ENCODE measurements at regions not wholly inside any gene's neighbourhood (a gene's known extent, or its start where the extent isn't known, plus 50 kb on each side); places are given as distances from the start of the nearest gene placed in this dataset.
"Not testable (repeated sequence)": the region's sequence is repeated elsewhere in the genome, so short reads cannot be mapped to it uniquely, and the experiment has no call there.

GRCh38 chr1:72438270-72438669 lies 155.9 kb upstream of the NEGR1 start:
- H3K4me3 ChIP-seq (ENCODE audit: low read depth, low read length) = no peak overlapping the region
- TF ChIP-seq, protein P1, sequence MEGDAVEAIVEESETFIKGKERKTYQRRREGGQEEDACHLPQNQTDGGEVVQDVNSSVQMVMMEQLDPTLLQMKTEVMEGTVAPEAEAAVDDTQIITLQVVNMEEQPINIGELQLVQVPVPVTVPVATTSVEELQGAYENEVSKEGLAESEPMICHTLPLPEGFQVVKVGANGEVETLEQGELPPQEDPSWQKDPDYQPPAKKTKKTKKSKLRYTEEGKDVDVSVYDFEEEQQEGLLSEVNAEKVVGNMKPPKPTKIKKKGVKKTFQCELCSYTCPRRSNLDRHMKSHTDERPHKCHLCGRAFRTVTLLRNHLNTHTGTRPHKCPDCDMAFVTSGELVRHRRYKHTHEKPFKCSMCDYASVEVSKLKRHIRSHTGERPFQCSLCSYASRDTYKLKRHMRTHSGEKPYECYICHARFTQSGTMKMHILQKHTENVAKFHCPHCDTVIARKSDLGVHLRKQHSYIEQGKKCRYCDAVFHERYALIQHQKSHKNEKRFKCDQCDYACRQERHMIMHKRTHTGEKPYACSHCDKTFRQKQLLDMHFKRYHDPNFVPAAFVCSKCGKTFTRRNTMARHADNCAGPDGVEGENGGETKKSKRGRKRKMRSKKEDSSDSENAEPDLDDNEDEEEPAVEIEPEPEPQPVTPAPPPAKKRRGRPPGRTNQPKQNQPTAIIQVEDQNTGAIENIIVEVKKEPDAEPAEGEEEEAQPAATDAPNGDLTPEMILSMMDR (IDR thresholded peaks at IDR 0.05; ENCODE audit: low read depth, low read length, missing control alignments) = no peak
- DNase-seq (ENCODE audit: low read depth) = no peak

- TF ChIP-seq, protein P1 (IDR thresholded peaks at IDR 0.05; ENCODE audit: low read depth, low read length, missing control alignments) = no peak
- no peak for DNase-seq (ENCODE audit: low read depth)
- no peak overlapping the region for H3K4me3 ChIP-seq (ENCODE audit: low read depth, low read length)
Measured at GRCh38 chr1:72435025-72435424, 152.7 kb upstream of the NEGR1 start.

GRCh38 chr1:72434070-72434469 lies 151.7 kb upstream of the NEGR1 start:
- no peak for DNase-seq (ENCODE audit: low read depth)
- TF ChIP-seq, protein P1 (IDR thresholded peaks at IDR 0.05; ENCODE audit: low read depth, low read length, missing control alignments) = no peak
- H3K4me3 ChIP-seq (ENCODE audit: low read depth, low read length) = no peak overlapping the region

- TF ChIP-seq, protein P1 (IDR thresholded peaks at IDR 0.05; ENCODE audit: low read depth, low read length, missing control alignments) = no peak
- H3K4me3 ChIP-seq (ENCODE audit: low read depth, low read length) = no peak overlapping the region
- DNase-seq (ENCODE audit: low read depth) = no peak
Measured at GRCh38 chr1:72433591-72433990, 151.3 kb upstream of the NEGR1 start.

GRCh38 chr1:72432645-72433267 lies 150.4 kb upstream of the NEGR1 start:
- H3K4me3 ChIP-seq (ENCODE audit: low read depth, low read length) = no peak overlapping the region
- no peak for DNase-seq (ENCODE audit: low read depth)
- TF ChIP-seq, protein P1 (IDR thresholded peaks at IDR 0.05; ENCODE audit: low read depth, low read length, missing control alignments) = no peak

DNA sequence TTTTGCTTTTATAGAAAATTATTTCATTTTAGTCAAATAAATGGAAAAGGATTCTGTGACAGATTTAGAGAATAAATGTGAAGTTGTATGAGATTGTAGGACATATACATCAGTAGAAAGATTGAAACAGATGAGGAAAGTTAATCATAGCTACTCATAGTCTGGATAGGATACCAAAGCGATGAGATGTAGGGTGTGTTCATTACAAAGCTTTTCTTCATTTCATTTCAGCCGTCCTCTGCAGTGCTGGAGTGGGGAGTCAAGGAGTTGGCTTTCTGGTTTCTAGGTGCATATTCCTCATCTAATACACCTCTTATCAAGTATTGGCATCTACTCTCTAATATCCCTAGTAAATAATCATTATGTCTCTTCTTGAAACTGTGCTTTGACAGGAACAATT lies 149.5 kb upstream of the NEGR1 start:
- no peak for DNase-seq (ENCODE audit: low read depth)
- TF ChIP-seq, protein P1 (IDR thresholded peaks at IDR 0.05; ENCODE audit: low read depth, low read length, missing control alignments) = no peak
- no peak overlapping the region for H3K4me3 ChIP-seq (ENCODE audit: low read depth, low read length)

DNA sequence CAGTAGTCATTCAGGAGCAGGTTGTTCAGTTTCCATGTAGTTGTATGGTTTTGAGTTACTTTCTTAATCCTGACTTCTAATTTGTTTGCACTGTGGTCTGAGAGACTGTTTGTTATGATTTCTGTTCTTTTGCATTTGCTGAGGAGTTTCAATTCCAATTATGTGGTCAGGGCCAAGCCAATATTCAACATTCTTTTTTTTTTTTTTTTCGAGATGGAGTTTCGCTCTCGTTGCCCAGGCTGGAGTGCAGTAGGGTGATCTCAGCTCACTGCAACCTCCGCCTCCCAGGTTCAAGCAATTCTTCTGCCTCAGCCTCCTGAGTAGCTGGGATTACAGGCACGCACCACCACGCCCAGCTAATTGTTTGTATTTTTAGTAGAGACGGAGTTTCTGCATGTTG lies 145.9 kb upstream of the NEGR1 start:
- not testable (repeated sequence) for DNase-seq (ENCODE audit: low read depth)

More for the DNA sequence above, 145.9 kb upstream of the NEGR1 start:
- not testable (repeated sequence) for H3K4me3 ChIP-seq (ENCODE audit: low read depth, low read length)

All from GM12864 (cell line).